RWPE1 (cell line): ENCODE measurements at regions not wholly inside any gene's neighbourhood (a gene's known extent, or its start where the extent isn't known, plus 50 kb on each side); places are given as distances from the start of the nearest gene placed in this dataset.

Source experiments
- CTCF ChIA-PET: fragments of 350-600 bp; sonication (Branson Sonifier 250); formaldehyde crosslinking; extraction: SDS; loops from one replicate; lab custom pipeline; 2021; lab: Yijun Ruan, JAX
- POLR2A ChIA-PET: fragments of 400-600 bp; formaldehyde crosslinking; extraction: SDS; loops from one replicate; lab custom pipeline; 2020; ENCODE audit warnings: antibody characterized with exemption; ENCODE audit not compliant: low non-redundant PET; lab: Yijun Ruan, JAX
- DNase-seq: peaks from one replicate; pipeline ENCODE4 v3.0.0; 2012; ENCODE audit warnings: low spot score
- H3K27ac ChIP-seq: fragments of 450-650 bp; 2 replicates; pipeline ENCODE4 v1.5.1; 2017
- CTCF ChIP-seq: fragments of 450-650 bp; conservative IDR thresholded peaks from 2 replicates; pipeline ENCODE4 v1.5.1; 2017; ENCODE audit warnings: low read depth, mild to moderate bottlenecking

DNA sequence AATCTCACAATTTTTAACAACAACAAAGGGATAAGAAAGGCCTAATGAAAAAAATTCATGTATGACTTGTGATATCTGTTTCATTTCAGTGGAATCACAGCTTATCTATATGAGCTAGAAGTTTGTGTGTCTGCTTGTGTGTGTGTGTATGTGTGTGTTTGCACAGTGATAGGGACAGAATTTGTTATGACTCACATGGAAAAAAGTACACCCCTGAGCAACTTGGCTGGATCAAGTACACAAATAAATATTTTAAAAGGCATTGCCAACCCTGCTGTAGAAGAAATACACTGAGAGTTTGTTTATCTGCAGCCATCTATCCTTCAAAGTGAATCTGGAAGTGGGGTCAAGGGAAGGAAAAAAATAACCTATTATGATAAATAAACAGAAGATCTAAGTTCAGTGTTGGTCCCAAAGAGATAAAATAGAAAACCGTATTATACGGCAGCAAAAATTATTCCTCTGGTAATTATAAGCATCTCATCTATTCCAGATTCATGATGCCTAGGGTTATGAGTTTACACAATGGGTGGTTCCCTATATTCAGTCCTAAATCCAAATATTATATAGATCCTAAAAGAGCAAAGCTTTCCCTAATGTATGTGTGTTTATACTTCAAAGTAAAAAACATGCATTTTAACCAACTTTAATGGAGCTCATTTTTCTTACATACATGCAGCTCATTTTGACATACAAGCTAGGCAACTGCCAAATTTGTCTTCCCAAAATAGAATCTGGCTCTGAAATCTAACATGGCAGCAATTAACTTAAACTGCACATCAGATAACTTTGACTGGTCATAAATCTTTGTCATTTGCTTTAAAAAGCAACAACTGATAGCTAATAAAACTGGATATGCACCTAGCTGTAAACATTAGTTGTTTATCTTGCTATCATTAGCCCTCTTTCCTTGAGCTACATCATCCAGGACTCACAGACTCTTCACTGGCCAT, 420.6 kb downstream of the IRS1 start:
- POLR2A ChIA-PET, result no interaction called here
- DNase-seq, result no peak
- no peak overlapping the region for H3K27ac ChIP-seq
- CTCF ChIA-PET, result no interaction called here
- TF ChIP-seq CTCF, result no peak

GRCh38 chr2:226376516-226377180, 423.0 kb downstream of the IRS1 start:
- H3K27ac ChIP-seq, result no peak overlapping the region
- POLR2A ChIA-PET, result no interaction called here
- CTCF ChIA-PET, result interaction anchor here (0.5 kb wide), 1 partner anchor 214 kb away, joined by 3 read pairs; no protein-coding TSS in a partner anchor
- TF ChIP-seq CTCF, result no peak
- DNase-seq, result no peak

DNA sequence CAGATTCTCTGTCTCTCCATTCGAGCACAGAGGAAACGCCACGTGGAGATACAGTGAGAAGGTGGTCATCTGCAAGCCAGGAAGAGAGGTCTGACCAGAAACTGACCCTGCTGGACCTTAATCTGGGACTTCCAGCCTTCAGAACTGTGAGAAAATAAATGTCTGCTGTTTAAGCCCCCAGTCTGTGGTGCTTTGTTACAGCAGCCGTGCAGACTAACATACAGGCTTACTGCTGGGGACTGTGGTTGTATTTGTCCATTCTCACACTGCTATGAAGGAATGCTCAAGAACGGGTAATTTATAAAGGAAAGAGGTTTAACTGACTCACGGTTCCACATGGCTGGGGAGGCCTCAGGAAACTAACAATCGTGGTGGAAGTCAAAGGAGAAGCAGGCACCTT, 432.7 kb downstream of the IRS1 start:
- CTCF ChIA-PET, result no interaction called here
- no peak for TF ChIP-seq CTCF
- no peak overlapping the region for H3K27ac ChIP-seq
- POLR2A ChIA-PET, result no interaction called here
- DNase-seq, result no peak

DNA sequence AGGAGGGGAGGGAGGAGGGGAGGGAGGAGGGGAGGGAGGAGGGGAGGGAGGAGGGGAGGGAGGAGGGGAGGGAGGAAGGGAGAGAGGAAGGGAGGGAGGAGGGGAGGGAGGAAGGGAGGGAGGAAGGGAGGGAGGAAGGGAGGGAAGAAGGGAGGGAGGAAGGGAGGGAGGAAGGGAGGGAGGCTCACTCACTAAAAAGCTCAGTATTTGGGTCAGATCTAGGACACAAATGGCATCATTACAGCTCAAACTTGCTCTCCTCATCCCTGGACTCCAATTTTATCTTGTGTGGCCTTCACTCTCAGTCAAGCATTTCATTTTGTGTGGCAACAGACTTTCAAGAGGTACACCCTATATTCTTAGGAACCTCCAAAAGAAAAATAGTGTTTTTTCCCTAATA, 435.4 kb downstream of the IRS1 start:
- no peak overlapping the region for H3K27ac ChIP-seq
- ChIA-PET POLR2A (no interaction called here), CTCF (no interaction called here)
- no peak for TF ChIP-seq CTCF
- DNase-seq, result no peak

- CTCF ChIA-PET, result no interaction called here
- no peak overlapping the region for H3K27ac ChIP-seq
- POLR2A ChIA-PET, result no interaction called here
- no peak for DNase-seq
- TF ChIP-seq CTCF, result no peak
Observed at GRCh38 chr2:226362980-226363379, 436.6 kb downstream of the IRS1 start.

- ChIA-PET POLR2A (no interaction called here), CTCF (no interaction called here)
- no peak for TF ChIP-seq CTCF
- no peak overlapping the region for H3K27ac ChIP-seq
- no peak for DNase-seq
Observed at GRCh38 chr2:226360658-226361057, 439.0 kb downstream of the IRS1 start.
